ENCODE measurements at regions not wholly inside any gene's neighbourhood (a gene's known extent, or its start where the extent isn't known, plus 50 kb on each side); places are given as distances from the start of the nearest gene placed in this dataset.

DNA sequence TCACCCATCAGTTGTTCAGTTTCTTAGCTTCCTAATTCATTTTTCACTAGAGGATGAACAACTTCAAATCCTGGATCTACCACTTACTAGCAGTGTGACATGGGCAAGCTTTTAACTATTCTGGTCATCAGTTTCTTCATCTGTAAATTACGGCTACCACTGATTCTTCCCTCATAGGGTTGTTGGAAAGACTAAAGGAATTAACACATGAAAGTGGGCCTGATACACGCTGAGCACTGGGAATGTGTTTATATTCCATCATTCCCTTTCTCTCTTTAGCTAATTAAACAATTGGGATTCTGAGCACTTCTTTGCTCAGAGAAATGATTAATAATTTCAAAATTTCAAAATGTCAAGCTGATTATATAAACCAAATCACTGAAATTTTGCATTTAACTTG is 862.3 kb upstream of the GCFC2 start:
- no peak for DNase-seq

DNA sequence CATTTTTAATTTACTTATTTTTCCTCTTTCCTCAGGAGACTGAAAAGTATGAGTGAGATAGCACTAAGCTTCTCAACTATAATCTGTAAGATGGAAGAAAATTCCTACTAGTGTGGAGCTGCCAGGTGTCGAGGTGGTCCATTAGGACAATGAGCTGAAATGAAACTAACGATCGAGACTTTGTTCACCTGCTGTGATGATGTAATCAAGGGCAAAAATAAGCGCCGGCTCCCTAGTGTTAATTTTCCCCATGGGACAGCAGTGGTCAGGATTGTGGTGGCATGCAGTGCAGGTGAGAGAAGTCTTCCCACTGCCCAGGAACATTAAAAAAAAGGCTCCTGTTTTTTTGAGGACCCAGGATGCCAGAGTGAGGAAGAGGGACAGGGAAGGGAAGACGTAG is 859.1 kb upstream of the GCFC2 start:
- DNase-seq, result no peak

DNA sequence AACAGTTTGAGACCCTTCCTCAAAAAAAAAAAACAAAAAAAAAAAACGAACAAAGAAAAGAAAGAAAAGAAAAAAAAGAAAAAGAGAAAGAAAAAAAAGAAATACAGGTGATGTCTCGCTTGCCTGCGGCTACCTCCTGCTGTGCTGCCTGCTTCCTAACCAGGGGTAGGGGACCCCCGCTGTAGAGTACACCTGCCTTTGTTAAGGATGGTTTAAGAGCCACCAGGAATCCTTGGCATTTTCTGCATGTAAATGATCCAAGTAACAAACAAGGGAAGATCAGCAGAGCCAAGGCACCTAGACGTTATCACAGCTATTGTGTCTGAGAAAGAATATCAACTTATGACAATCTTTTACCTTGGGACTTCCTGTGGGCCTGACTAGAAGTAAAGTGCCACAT is 856.8 kb upstream of the GCFC2 start:
- DNase-seq, result no peak

GRCh38 chr2:76564734-76565133 is 854.0 kb upstream of the GCFC2 start:
- no peak for DNase-seq

GRCh38 chr2:76563730-76564129 is 853.0 kb upstream of the GCFC2 start:
- DNase-seq, result no peak

GRCh38 chr2:76558157-76558556 is 847.4 kb upstream of the GCFC2 start:
- DNase-seq, result no peak

DNA sequence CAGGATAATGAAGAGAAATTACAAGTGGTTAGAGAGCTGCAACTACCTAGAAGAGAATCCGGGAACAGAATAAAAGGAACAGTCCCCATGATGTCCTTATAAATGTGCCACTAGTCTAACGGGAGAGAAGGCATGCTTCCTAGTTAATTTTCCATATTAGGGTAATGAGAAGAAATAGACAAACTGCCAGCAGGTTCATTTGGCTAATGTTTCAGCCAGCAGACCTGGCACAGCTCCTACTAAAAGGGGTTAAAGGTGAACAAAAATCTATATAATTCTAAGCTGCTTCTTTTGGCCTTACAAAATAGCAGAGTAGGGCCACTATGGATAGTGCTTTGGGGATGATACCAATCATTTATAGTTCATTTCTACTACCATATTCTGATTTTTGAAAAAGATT is 845.3 kb upstream of the GCFC2 start:
- no peak for DNase-seq

GRCh38 chr2:76546207-76546606 is 835.5 kb upstream of the GCFC2 start:
- no peak for DNase-seq

DNA sequence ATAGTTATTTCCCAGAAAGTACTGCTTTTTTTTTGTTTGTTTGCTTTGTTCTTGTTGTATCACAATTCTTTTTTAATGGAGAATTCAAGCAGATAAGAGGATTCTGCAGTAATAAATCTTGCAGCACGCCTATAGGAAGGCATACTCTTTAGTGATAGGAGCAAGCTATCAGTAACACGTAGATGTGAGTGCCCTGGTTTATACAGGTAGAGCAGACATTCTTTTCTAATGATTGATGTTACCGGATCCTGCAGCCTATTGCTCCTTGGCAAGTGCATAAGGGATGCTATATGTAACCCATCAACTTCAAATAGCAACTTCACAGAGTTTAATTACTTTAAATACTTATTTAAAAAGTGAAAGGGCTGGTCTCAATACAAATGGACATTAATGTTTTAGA is 834.2 kb upstream of the GCFC2 start:
- no peak for DNase-seq

DNA sequence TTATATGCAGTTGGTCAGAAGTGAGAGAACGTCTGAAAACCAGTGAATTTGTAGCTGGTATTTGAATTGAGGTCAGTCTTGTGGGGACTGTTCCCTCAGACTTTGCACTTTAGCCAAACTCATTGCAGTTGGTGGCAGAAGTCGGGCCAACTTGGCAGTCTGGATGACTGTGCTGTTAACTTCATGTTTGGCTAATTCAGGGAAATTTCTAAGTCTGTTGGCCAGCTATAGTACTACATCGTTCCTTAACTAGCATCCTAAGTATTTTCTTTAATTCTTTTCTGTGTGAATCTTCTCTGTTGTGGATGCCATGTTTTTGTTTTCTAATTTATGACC is 806.8 kb upstream of the GCFC2 start:
- DNase-seq, result no peak

DNA sequence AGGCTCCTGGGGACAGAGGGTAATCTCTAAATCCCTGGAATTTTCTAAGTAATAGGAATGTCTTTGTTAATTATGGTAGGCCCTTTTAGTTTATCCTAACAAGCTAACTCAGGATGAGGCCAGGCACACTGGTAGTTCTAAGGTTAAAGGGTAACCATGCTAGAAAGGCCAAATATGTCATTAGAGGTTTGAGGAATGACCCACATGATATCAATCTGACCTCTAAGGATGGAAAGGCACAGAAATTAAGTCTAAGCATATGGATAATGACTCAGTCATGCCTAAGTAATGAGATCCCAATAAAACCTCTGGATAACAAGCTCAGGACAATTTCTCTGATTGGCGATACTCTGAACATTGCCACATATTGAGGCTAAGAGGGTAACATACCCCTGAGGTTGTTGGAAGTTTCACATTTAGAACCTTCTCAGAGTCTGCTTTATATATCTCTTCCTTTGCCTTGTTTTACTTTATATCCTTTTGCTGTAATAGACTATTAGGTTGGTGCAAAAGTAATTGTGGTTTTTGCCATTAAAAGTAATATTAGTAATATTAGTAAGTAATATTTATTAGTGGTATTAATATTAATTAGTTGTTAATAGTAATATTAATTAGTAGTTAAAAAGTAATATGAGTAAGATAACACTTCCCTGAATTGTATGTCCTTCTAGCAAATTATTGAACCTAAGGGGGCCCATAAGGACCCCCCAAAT is 806.3 kb upstream of the GCFC2 start:
- DNase-seq, result no peak

- DNase-seq, result no peak
Measured at GRCh38 chr2:76512201-76512820, 801.6 kb upstream of the GCFC2 start.

- DNase-seq, result no peak
Measured at GRCh38 chr2:76506538-76506937, 795.8 kb upstream of the GCFC2 start.

- no peak for DNase-seq
Measured at GRCh38 chr2:76501641-76502040, 790.9 kb upstream of the GCFC2 start.

- DNase-seq, result no peak
Measured at GRCh38 chr2:76498360-76498759, 787.6 kb upstream of the GCFC2 start.

DNA sequence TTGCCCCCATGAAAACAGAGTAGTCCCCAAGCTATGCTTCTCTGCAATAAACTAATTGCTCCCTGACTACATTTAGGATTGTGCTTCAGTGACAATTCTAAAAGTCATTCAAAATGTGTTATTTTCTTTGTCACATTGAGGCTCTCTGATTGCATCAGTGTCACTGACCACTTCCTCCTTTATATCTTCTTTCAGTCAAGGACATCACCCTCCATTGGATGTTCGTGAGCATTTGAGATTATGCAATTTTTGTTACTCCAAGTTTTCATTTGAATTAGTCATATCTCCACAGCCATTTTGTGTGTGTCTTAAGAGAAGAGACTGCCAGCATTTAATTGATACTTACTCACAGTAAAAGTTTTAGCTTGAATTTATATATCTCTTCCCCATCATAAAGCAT is 780.8 kb upstream of the GCFC2 start:
- no peak for DNase-seq

GRCh38 chr2:76478266-76479035 is 767.7 kb upstream of the GCFC2 start:
- DNase-seq, result no peak

- DNase-seq, result no peak
Measured at GRCh38 chr2:76472946-76473345, 762.2 kb upstream of the GCFC2 start.

- no peak for DNase-seq
Measured at GRCh38 chr2:76469066-76469465, 758.4 kb upstream of the GCFC2 start.

DNA sequence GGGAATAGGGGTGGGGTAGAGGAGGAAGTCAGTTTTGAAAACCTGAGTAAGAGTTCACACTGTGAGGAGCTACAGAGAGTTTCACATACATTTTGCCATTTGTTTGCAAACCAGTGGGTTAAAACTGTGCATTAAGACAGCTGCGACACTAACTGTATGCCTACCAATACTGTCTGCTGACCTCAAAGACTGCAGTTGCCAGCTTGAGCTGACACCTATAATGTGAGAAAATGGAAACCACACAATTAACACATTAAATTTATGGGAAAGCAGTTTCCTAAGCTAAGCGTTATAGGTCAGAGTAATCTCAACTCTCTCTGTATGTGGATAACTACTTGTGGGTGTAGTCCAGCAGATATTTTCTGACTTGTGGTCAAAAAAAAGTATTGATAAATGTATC is 756.6 kb upstream of the GCFC2 start:
- DNase-seq, result no peak

GRCh38 chr2:76464310-76464709 is 753.6 kb upstream of the GCFC2 start:
- no peak for DNase-seq

DNA sequence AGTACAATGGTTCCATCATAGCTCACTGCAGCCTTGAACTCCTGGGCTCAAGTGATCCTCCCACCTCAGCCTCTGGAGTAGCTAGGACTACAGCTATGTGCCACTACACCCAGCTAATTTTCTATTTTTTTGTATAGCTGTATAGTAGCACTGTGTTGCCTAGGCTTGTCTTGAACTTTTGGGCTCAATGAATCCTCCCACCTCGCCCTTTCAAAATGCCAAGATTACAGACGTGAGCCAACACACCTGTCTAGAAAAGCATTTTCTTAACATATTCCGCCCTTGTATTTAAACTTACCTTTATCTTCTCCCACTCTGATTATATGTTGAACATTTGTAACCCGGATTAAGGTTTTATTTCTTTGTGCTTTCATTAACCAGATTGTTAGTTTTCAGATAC is 750.7 kb upstream of the GCFC2 start:
- no peak for DNase-seq

- no peak for DNase-seq
Measured at GRCh38 chr2:76455910-76456309, 745.2 kb upstream of the GCFC2 start.

DNA sequence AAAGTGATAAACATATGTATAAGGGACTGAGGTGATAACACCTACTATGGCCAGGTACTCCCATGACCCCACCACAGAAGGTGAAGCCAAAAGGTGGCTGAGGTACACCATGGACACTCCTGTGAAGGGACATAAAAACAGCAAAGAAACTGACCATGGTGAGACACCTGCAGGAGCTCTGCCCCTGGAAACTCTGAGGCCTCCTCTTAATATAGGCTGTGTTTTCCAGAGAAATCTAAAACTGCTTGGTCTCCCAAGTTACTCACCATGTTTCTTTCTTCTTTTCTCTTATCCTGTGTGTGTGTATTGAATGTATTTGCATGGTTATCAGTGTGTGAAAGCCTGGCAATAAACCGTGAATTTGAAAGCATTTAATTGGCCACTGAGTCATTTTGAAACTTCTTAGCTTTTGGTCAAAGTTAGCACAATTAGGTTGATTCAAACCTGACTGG is 739.3 kb upstream of the GCFC2 start:
- no peak for DNase-seq
